ENCODE measurements at regions not wholly inside any gene's neighbourhood (a gene's known extent, or its start where the extent isn't known, plus 50 kb on each side); places are given as distances from the start of the nearest gene placed in this dataset.
A peak's percentile ranks its signal among the peaks of the same experiment; 100 is the strongest.

DNA sequence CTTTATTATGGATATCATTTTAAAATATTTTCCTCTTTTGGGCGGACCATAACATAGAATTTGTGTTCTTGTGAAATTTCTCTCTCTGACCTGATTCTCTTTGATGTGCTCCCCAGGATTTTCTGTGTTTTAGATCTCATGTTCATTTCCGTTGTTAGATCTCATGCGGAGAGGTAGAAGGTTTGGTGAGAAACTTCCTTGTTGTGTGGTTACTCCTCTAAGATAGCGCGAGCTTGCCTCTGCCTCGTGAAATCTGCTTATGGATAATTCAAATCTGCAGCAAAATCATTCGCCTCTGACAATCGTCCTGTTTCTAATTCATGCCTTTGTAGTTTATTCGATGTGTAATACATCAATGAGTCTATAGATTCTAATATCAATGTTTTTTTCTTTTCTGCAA lies 580.4 kb downstream of the USP25 start:
- H3K4me1 ChIP-seq (ENCODE audit: control insufficient read depth, low read depth, low read length), result peaks cover 3% of the 10 kb centered on the region
- H3K36me3 ChIP-seq (ENCODE audit: control insufficient read depth, low read depth, low read length), result no peaks in the 10 kb centered on the region
- no peaks in the 10 kb centered on the region for H3K27me3 ChIP-seq (ENCODE audit: control insufficient read depth, insufficient read depth, low read length)
- H3K9ac ChIP-seq (ENCODE audit: low read length), result no peak overlapping the region
- H3K27ac ChIP-seq (ENCODE audit: low read length), result no peak overlapping the region
- H3K9me3 ChIP-seq (ENCODE audit: control insufficient read depth, low read depth, low read length), result no peaks in the 10 kb centered on the region
- no peak overlapping the region for H3K4me3 ChIP-seq (ENCODE audit: low read length)

DNA sequence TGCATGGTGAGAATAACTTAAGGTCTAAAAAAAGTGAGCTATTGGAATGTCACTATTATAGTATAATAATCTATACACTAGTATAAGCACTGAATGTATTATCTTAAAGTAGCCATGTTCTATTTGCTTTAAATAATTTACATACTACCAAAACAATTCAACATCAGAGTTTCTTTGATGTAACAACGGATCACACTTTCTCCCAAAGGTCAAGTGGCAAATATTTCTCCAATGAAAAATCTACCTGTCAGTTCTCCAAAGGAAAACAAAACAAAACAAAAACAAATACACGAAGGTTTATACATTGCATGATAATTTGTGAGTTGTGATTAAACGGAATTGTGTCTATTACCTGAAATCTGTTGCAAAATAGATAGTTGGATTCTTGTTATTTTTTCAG lies 581.4 kb downstream of the USP25 start:
- Histone ChIP-seq H3K4me1 (ENCODE audit: control insufficient read depth, low read depth, low read length) (no peaks in the 10 kb centered on the region), H3K27me3 (ENCODE audit: control insufficient read depth, insufficient read depth, low read length) (no peaks in the 10 kb centered on the region), H3K9ac (ENCODE audit: low read length) (no peak overlapping the region), H3K36me3 (ENCODE audit: control insufficient read depth, low read depth, low read length) (no peaks in the 10 kb centered on the region), H3K27ac (ENCODE audit: low read length) (no peak overlapping the region), H3K9me3 (ENCODE audit: control insufficient read depth, low read depth, low read length) (no peaks in the 10 kb centered on the region), H3K4me3 (ENCODE audit: low read length) (no peak overlapping the region)

DNA sequence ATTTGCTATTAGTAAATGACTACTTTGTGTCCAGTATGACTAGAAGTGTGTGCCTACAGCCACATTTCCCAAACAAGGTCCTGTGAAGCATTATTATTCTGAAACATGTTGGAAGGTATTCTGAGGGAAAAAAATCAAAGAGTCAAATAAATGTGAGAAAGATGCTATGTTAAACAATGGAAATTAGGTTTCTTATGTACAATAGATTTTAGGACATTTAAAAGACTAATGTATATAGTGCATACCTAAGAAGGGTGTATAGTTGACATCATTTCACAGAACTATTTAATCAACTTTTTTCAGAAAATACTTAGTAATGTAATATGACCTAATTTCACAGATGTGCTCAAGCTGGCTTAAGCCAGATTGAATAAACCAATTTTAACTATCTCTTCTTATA lies 582.5 kb downstream of the USP25 start:
- H3K9ac ChIP-seq (ENCODE audit: low read length), result no peak overlapping the region
- no peaks in the 10 kb centered on the region for H3K36me3 ChIP-seq (ENCODE audit: control insufficient read depth, low read depth, low read length)
- peaks cover 8% of the 10 kb centered on the region for H3K4me1 ChIP-seq (ENCODE audit: control insufficient read depth, low read depth, low read length)
- no peaks in the 10 kb centered on the region for H3K27me3 ChIP-seq (ENCODE audit: control insufficient read depth, insufficient read depth, low read length)
- no peaks in the 10 kb centered on the region for H3K9me3 ChIP-seq (ENCODE audit: control insufficient read depth, low read depth, low read length)
- no peak overlapping the region for H3K27ac ChIP-seq (ENCODE audit: low read length)
- H3K4me3 ChIP-seq (ENCODE audit: low read length), result no peak overlapping the region

DNA sequence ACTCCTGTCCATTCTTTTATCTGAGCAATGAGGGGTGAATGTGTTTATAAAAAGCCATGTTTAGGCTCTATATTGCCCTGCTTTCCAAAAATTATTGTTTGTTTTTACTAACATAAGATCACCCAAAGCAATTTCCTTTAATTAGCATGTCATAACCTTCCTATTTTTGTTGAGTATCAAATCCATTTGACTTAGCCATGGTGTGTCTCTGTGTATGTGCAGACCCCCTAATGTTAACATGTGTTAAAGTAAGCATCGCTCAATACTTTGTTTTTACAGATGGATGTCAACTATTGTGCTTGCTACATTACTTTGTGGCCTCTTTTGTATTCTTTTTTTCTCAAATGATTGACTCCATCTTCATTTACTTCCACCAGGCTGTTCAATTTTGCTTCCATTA lies 585.4 kb downstream of the USP25 start:
- no peaks in the 10 kb centered on the region for H3K36me3 ChIP-seq (ENCODE audit: control insufficient read depth, low read depth, low read length)
- H3K9me3 ChIP-seq (ENCODE audit: control insufficient read depth, low read depth, low read length), result no peaks in the 10 kb centered on the region
- H3K27ac ChIP-seq (ENCODE audit: low read length), result no peak overlapping the region
- no peaks in the 10 kb centered on the region for H3K27me3 ChIP-seq (ENCODE audit: control insufficient read depth, insufficient read depth, low read length)
- H3K4me1 ChIP-seq (ENCODE audit: control insufficient read depth, low read depth, low read length), result peaks cover 16% of the 10 kb centered on the region
- H3K9ac ChIP-seq (ENCODE audit: low read length), result no peak overlapping the region
- no peak overlapping the region for H3K4me3 ChIP-seq (ENCODE audit: low read length)

DNA sequence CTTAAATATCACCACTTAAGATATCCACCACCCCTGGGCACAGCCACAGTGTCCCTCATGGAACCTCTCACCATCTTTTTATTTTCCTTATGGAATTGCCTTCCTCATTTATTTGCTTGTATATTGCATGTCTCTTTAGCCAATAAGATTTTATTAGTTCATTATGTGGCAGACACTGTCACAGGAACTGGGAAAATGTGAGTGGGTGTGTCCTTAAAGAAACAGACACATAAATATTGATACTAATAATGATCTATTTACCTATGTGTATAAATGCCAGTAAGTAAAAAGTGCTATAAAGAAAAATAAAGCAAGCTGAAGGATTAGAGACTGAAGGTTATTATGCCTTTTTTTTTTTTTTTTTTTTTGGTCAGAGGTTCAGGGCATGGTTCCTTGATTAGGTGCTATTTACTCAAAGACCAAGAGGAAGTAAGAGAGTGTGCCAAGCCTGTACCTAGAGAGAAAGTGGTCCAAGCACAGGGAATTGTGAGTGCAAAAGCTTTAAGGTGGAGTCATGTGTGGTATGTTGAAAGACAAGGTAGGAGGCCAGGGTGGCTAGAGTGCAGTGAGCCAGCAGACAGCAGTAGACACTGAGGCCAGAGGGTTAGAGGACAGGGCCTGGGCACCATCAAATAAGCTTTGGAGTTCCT lies 589.0 kb downstream of the USP25 start:
- Histone ChIP-seq H3K27me3 (ENCODE audit: control insufficient read depth, insufficient read depth, low read length) (no peaks in the 10 kb centered on the region), H3K36me3 (ENCODE audit: control insufficient read depth, low read depth, low read length) (no peaks in the 10 kb centered on the region), H3K4me1 (ENCODE audit: control insufficient read depth, low read depth, low read length) (peaks cover 16% of the 10 kb centered on the region), H3K9me3 (ENCODE audit: control insufficient read depth, low read depth, low read length) (no peaks in the 10 kb centered on the region), H3K27ac (ENCODE audit: low read length) (no peak overlapping the region), H3K9ac (ENCODE audit: low read length) (no peak overlapping the region), H3K4me3 (ENCODE audit: low read length) (no peak overlapping the region)

DNA sequence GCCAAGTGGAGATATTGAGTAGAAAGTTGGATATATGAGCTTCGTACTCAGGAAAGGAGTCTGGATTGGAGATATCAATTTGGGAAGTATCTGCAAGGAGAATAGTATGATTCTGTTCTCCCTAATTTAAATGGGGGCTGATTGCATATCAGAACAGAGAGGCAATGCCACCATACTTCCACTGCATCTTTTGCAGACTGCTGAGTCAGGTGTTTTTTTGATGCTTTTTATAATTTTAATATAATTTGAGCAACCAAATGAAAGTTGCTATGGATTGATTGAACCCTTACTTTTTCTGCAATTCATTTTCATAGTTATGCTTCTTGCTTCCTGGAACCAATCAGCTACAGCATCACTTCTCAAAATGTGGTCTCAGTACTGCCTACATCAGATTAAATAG lies 590.3 kb downstream of the USP25 start:
- no peaks in the 10 kb centered on the region for H3K9me3 ChIP-seq (ENCODE audit: control insufficient read depth, low read depth, low read length)
- no peaks in the 10 kb centered on the region for H3K27me3 ChIP-seq (ENCODE audit: control insufficient read depth, insufficient read depth, low read length)
- no peak overlapping the region for H3K27ac ChIP-seq (ENCODE audit: low read length)
- H3K36me3 ChIP-seq (ENCODE audit: control insufficient read depth, low read depth, low read length), result no peaks in the 10 kb centered on the region
- no peak overlapping the region for H3K9ac ChIP-seq (ENCODE audit: low read length)
- no peak overlapping the region for H3K4me3 ChIP-seq (ENCODE audit: low read length)
- peaks cover 16% of the 10 kb centered on the region for H3K4me1 ChIP-seq (ENCODE audit: control insufficient read depth, low read depth, low read length)

DNA sequence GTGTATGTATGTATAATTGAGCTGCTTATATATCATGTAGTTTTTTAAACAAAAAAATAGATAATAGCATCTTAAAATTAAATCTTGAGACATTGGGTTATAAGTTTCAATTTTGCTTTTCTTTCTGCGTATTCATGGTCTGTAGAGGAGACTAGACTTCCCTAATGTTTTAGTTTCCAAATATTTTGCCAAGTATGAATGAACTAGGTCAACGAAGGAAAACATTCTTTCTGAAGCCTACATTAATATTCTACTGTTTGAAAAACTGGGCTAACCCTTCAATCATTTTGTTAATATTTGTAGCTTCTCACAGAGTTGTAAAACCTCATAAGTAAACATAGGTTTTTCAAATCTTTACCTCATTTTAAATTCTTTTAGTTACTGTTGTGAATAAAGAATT lies 592.7 kb downstream of the USP25 start:
- Histone ChIP-seq H3K36me3 (ENCODE audit: control insufficient read depth, low read depth, low read length) (no peaks in the 10 kb centered on the region), H3K4me3 (ENCODE audit: low read length) (no peak overlapping the region), H3K9ac (ENCODE audit: low read length) (no peak overlapping the region), H3K4me1 (ENCODE audit: control insufficient read depth, low read depth, low read length) (peaks cover 8% of the 10 kb centered on the region), H3K9me3 (ENCODE audit: control insufficient read depth, low read depth, low read length) (no peaks in the 10 kb centered on the region), H3K27me3 (ENCODE audit: control insufficient read depth, insufficient read depth, low read length) (no peaks in the 10 kb centered on the region), H3K27ac (ENCODE audit: low read length) (no peak overlapping the region)

DNA sequence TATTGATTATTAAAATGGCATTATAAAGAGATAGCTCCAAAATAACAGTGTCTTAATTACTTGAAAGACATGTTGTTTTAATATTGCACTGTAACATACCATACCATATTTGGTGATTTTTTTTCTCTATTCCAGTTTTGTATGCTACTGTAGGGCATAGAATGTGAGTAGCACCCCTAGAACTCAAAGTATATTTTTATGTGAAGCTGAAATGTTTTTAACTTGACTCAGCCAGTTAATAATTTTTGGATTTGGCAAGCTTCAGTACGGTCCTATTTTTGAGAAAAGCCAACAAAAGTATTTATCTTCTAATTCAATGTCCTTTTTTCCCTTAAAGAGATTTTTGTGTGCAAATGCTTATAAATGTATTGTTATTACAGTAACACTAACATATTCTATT lies 593.8 kb downstream of the USP25 start:
- Histone ChIP-seq H3K36me3 (ENCODE audit: control insufficient read depth, low read depth, low read length) (no peaks in the 10 kb centered on the region), H3K27ac (ENCODE audit: low read length) (no peak overlapping the region), H3K4me1 (ENCODE audit: control insufficient read depth, low read depth, low read length) (no peaks in the 10 kb centered on the region), H3K27me3 (ENCODE audit: control insufficient read depth, insufficient read depth, low read length) (no peaks in the 10 kb centered on the region), H3K9me3 (ENCODE audit: control insufficient read depth, low read depth, low read length) (no peaks in the 10 kb centered on the region), H3K9ac (ENCODE audit: low read length) (no peak overlapping the region), H3K4me3 (ENCODE audit: low read length) (no peak overlapping the region)

DNA sequence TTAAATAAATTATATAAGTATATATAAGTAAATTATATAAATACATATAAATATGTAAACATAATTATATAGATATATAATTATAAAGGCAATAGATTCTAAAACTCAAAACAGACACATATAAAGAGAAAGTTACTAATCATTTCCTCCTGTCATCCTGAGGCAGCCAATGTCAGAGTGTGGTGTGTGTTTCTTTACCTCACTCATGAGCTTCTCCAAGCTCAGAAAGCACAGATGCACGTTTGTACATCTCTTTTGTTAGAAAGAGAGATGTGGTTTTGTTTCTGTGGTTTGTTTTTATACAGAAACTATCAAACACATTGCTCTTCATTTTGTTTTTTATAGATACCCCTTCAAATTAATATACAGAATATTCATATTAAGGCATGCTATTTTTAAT lies 594.8 kb downstream of the USP25 start:
- no peaks in the 10 kb centered on the region for H3K9me3 ChIP-seq (ENCODE audit: control insufficient read depth, low read depth, low read length)
- H3K4me1 ChIP-seq (ENCODE audit: control insufficient read depth, low read depth, low read length), result no peaks in the 10 kb centered on the region
- no peaks in the 10 kb centered on the region for H3K27me3 ChIP-seq (ENCODE audit: control insufficient read depth, insufficient read depth, low read length)
- no peak overlapping the region for H3K27ac ChIP-seq (ENCODE audit: low read length)
- no peak overlapping the region for H3K4me3 ChIP-seq (ENCODE audit: low read length)
- H3K36me3 ChIP-seq (ENCODE audit: control insufficient read depth, low read depth, low read length), result no peaks in the 10 kb centered on the region
- H3K9ac ChIP-seq (ENCODE audit: low read length), result no peak overlapping the region

DNA sequence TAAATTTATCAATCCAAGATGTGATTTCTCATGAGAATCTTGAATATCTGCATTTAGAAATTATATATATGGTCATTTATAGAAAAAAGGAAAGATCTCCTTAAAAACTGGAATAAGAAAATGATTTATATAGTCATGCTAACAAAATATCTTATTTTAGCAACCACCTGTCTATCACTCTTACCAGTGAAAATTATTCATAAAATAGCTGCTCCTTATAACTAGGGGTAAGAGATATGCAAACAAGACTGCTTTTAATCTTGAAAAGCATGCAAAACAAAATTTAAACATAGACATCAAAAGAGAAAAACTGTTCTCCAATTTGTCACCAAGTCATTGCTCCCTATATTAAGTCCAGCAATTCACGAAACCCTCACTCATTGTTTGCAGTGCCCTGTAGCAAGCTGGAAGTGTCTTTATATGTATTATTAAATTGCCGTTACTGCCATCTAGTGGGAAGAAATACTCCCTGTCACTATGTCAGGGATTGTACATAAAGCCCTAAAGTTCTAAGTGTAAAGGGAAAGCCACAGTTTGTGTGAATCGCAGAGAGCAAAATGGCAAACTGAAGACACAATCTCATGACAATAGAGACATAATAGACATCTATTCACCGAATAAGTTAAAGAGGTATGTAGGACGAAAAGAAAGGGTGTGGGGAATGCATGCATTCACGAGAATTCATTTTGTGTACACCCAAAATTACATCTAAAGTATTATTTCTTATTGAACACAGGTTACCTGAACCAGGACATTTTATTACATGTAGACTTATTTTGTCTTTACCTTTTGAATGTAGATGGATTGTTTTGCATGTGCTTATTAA lies 600.5 kb downstream of the USP25 start:
- H3K4me1 ChIP-seq (ENCODE audit: control insufficient read depth, low read depth, low read length), result peaks cover 5% of the 10 kb centered on the region
- no peak overlapping the region for H3K27ac ChIP-seq (ENCODE audit: low read length)

DNA sequence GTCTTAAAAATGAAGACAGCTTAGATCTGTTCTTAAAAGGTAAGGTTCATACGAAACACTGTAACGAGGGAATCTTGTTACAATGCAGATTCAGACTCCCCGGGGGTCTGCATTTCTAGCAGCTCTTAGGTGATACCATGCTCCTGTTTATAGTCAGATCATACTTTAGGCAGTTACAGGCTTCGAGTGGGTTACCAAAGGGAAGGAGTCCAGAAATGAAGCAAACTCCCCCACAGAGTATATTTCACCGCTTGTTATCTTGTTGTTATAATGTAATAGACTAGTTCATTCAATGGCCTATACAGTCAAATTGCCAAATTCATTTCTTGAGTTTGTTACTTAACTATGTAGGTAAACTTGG lies 601.1 kb downstream of the USP25 start:
- no peak overlapping the region for H3K27ac ChIP-seq (ENCODE audit: low read length)
- H3K27me3 ChIP-seq (ENCODE audit: control insufficient read depth, insufficient read depth, low read length), result no peaks in the 10 kb centered on the region
- no peak overlapping the region for H3K9ac ChIP-seq (ENCODE audit: low read length)
- H3K4me1 ChIP-seq (ENCODE audit: control insufficient read depth, low read depth, low read length), result peaks cover 5% of the 10 kb centered on the region
- H3K36me3 ChIP-seq (ENCODE audit: control insufficient read depth, low read depth, low read length), result no peaks in the 10 kb centered on the region
- H3K4me3 ChIP-seq (ENCODE audit: low read length), result no peak overlapping the region
- no peaks in the 10 kb centered on the region for H3K9me3 ChIP-seq (ENCODE audit: control insufficient read depth, low read depth, low read length)

More for the DNA sequence above, 600.5 kb downstream of the USP25 start:
- no peaks in the 10 kb centered on the region for H3K27me3 ChIP-seq (ENCODE audit: control insufficient read depth, insufficient read depth, low read length)
- H3K9ac ChIP-seq (ENCODE audit: low read length), result no peak overlapping the region
- no peaks in the 10 kb centered on the region for H3K36me3 ChIP-seq (ENCODE audit: control insufficient read depth, low read depth, low read length)
- no peaks in the 10 kb centered on the region for H3K9me3 ChIP-seq (ENCODE audit: control insufficient read depth, low read depth, low read length)
- H3K4me3 ChIP-seq (ENCODE audit: low read length), result peak overlapping the region; percentile 12

DNA sequence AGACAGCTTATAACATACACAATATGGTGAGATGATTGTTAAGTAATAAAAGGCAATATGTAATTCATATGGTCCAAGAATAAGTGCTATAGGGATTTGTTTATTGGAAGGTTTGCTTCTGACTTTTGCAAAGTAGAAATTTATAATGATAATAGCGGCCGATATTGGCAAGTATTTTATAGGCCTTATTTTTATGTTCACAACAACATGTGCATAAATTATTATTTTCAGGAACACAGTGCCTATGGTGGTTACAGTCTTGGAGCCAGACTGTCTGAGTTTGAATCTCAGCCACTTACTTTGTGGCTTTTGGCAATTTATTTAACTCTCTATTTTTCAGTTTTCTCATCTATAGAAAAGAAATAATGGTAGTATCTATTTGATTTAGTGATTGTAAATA lies 607.5 kb downstream of the USP25 start:
- Histone ChIP-seq H3K27ac (ENCODE audit: low read length) (no peak overlapping the region), H3K4me1 (ENCODE audit: control insufficient read depth, low read depth, low read length) (no peaks in the 10 kb centered on the region), H3K27me3 (ENCODE audit: control insufficient read depth, insufficient read depth, low read length) (no peaks in the 10 kb centered on the region), H3K9ac (ENCODE audit: low read length) (no peak overlapping the region), H3K4me3 (ENCODE audit: low read length) (no peak overlapping the region), H3K36me3 (ENCODE audit: control insufficient read depth, low read depth, low read length) (no peaks in the 10 kb centered on the region), H3K9me3 (ENCODE audit: control insufficient read depth, low read depth, low read length) (no peaks in the 10 kb centered on the region)

Measured in iPS-18a (cell line).